ENCODE measurements at regions not wholly inside any gene's neighbourhood (a gene's known extent, or its start where the extent isn't known, plus 50 kb on each side); places are given as distances from the start of the nearest gene placed in this dataset.

DNA sequence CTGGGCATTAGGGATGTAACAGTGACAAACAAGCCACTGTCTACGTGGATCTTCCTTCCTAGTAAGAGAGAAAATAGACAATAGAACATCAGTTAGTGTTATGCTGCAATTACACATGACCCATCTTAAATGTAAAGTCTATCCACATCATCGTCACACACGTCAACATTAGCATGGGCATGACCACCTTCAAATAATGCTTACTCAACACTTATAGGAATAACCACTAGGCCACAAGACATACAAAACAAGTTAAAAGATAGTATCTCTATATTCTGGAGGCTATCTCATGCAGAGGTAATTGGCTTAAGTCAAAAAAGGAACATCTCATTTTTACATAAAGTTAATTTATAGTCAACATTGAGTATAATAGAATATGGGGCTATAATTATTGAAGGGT is 156.5 kb downstream of the MOXD1 start:
- intact Hi-C loops (cut with micrococcal nuclease), result no loop called here
- RAD21 ChIA-PET (ENCODE audit: low non-redundant PET in 1 of 2, low total read pairs in 2 of 2, uncharacterized antibody in 2 of 2, unreplicated experiment in 2 of 2), result no interaction called here
- DNase-seq (ENCODE audit: low read depth, low spot score) (no peak), ATAC-seq (no peak)
- H3K9me3 ChIP-seq (ENCODE audit: control insufficient read depth in 1 of 2, insufficient read depth in 1 of 2, low read depth in 1 of 2, low read length in 2 of 2), result no peaks in the 10 kb centered on the region
- no peak overlapping the region for H3K27ac ChIP-seq (ENCODE audit: low read depth, low read length)
- no peaks in the 10 kb centered on the region for H3K9me2 ChIP-seq (ENCODE audit: insufficient read depth)
- no peaks in the 10 kb centered on the region for H3K36me3 ChIP-seq (ENCODE audit: control insufficient read depth in 1 of 2, insufficient read depth in 2 of 2, low read length in 2 of 2)
- POLR2A ChIA-PET, result no interaction called here
- H3K4me3 ChIP-seq (replicated peaks in 1 of 2; ENCODE audit: low read depth in 1 of 2, low read length in 2 of 2), result no peak overlapping the region
- CTCF ChIA-PET, result no interaction called here
- H3K9ac ChIP-seq (ENCODE audit: low read length), result no peak overlapping the region
- no peaks in the 10 kb centered on the region for H3K4me1 ChIP-seq (ENCODE audit: control insufficient read depth in 1 of 2, insufficient read depth in 2 of 2, low read length in 2 of 2)
- TF ChIP-seq EGR1 (IDR thresholded peaks at IDR 0.05; ENCODE audit: low read depth) (no peak), EZH2 (IDR thresholded peaks at IDR 0.05) (no peak), CEBPB (IDR thresholded peaks at IDR 0.05; ENCODE audit: low read depth) (no peak), POLR2A (IDR thresholded peaks at IDR 0.05; ENCODE audit: borderline replicate concordance, extremely low read depth, insufficient read depth, insufficient read length) (no peak), TCF7L2 (IDR thresholded peaks at IDR 0.05; ENCODE audit: borderline replicate concordance, extremely low read depth, insufficient read depth, insufficient read length) (no peak), YY1 (IDR thresholded peaks at IDR 0.05; ENCODE audit: extremely low read depth, insufficient replicate concordance, low read depth, low read length) (no peak), POLR2AphosphoS5 (IDR thresholded peaks at IDR 0.05; ENCODE audit: low read depth, low read length) (no peak), REST (IDR thresholded peaks at IDR 0.05; ENCODE audit: low read depth) (no peak), SP1 (IDR thresholded peaks at IDR 0.05; ENCODE audit: low read depth) (no peak), EZH2phosphoT487 (IDR thresholded peaks at IDR 0.05; ENCODE audit: borderline replicate concordance) (no peak), SRF (IDR thresholded peaks at IDR 0.05; ENCODE audit: low read depth) (no peak), CBX3 (IDR thresholded peaks at IDR 0.05; ENCODE audit: low read depth) (no peak), ATF3 (IDR thresholded peaks at IDR 0.05) (no peak), SIN3A (IDR thresholded peaks at IDR 0.05; ENCODE audit: low read depth) (no peak), JUND (IDR thresholded peaks at IDR 0.05) (no peak)
- TF ChIP-seq, protein P1, sequence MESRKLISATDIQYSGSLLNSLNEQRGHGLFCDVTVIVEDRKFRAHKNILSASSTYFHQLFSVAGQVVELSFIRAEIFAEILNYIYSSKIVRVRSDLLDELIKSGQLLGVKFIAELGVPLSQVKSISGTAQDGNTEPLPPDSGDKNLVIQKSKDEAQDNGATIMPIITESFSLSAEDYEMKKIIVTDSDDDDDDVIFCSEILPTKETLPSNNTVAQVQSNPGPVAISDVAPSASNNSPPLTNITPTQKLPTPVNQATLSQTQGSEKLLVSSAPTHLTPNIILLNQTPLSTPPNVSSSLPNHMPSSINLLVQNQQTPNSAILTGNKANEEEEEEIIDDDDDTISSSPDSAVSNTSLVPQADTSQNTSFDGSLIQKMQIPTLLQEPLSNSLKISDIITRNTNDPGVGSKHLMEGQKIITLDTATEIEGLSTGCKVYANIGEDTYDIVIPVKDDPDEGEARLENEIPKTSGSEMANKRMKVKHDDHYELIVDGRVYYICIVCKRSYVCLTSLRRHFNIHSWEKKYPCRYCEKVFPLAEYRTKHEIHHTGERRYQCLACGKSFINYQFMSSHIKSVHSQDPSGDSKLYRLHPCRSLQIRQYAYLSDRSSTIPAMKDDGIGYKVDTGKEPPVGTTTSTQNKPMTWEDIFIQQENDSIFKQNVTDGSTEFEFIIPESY (IDR thresholded peaks at IDR 0.05; ENCODE audit: extremely low read depth, insufficient replicate concordance, low read length), result no peak
- TF ChIP-seq, protein P2, sequence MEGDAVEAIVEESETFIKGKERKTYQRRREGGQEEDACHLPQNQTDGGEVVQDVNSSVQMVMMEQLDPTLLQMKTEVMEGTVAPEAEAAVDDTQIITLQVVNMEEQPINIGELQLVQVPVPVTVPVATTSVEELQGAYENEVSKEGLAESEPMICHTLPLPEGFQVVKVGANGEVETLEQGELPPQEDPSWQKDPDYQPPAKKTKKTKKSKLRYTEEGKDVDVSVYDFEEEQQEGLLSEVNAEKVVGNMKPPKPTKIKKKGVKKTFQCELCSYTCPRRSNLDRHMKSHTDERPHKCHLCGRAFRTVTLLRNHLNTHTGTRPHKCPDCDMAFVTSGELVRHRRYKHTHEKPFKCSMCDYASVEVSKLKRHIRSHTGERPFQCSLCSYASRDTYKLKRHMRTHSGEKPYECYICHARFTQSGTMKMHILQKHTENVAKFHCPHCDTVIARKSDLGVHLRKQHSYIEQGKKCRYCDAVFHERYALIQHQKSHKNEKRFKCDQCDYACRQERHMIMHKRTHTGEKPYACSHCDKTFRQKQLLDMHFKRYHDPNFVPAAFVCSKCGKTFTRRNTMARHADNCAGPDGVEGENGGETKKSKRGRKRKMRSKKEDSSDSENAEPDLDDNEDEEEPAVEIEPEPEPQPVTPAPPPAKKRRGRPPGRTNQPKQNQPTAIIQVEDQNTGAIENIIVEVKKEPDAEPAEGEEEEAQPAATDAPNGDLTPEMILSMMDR (IDR thresholded peaks at IDR 0.05 in 2 of 3, conservative IDR thresholded peaks at IDR 0.05 in 1 of 3; ENCODE audit: borderline replicate concordance in 1 of 3, insufficient read depth in 1 of 3, low read depth in 2 of 3, low read length in 2 of 3), result no peak
- no peaks in the 10 kb centered on the region for H3K27me3 ChIP-seq (ENCODE audit: insufficient read depth, low read length)
- H3K79me2 ChIP-seq (ENCODE audit: insufficient read depth, low read length), result no peaks in the 10 kb centered on the region
- no peak overlapping the region for H3K4me2 ChIP-seq (ENCODE audit: low read length)
- H4K20me1 ChIP-seq (ENCODE audit: insufficient read depth), result no peaks in the 10 kb centered on the region
- BruUV-seq (replicated peaks), result no TSS peak
- no peak overlapping the region for H2AFZ ChIP-seq (ENCODE audit: low read depth, low read length, poor library complexity, severe bottlenecking)

Data from HCT116 (cell line).